ENCODE measurements at regions not wholly inside any gene's neighbourhood (a gene's known extent, or its start where the extent isn't known, plus 50 kb on each side); places are given as distances from the start of the nearest gene placed in this dataset.

GRCh38 chr16:85534536-85535351 is 78.4 kb upstream of the GSE1 start:
- BruUV-seq (replicated peaks): TSS peak; percentile 75
- in situ Hi-C loops (cut with HindIII; ENCODE audit: extremely low pct_ligation_motif_present, low pct_unique_long_range_greater_than_20kb): no loop called here
- H3K79me2 ChIP-seq (ENCODE audit: insufficient read depth, low read length): peaks cover 16% of the 10 kb centered on the region
- ATAC-seq (peak; percentile 29), DNase-seq (ENCODE audit: low spot score) (no peak), FAIRE-seq (peak; percentile 32)
- H3K9ac ChIP-seq (ENCODE audit: insufficient read depth, low read depth, low read length): peak overlapping the region; percentile 71
- intact Hi-C loops (cut with micrococcal nuclease; ENCODE audit: unreplicated experiment): loop anchor here (1.0 to 2.0 kb wide), 3 partner anchors 8 to 18 kb away; no protein-coding TSS in a partner anchor
- no peaks in the 10 kb centered on the region for H3K36me3 ChIP-seq (replicated peaks in 1 of 2; ENCODE audit: control insufficient read depth in 1 of 2, insufficient read depth in 2 of 2, low read length in 2 of 2)
- peaks cover 99% of the 10 kb centered on the region for H3K4me1 ChIP-seq (ENCODE audit: insufficient read depth, low read length)
- H3K27ac ChIP-seq (ENCODE audit: extremely low read length, insufficient read depth, low read length): peak overlapping the region; percentile 90
- 68% methylated on average over 33 of the region's 34 CpGs for WGBS (ENCODE audit: low lambda C conversion rate)
- H3K4me2 ChIP-seq (ENCODE audit: low read depth, low read length): peak overlapping the region; percentile 83
- H2AFZ ChIP-seq (ENCODE audit: low read length): no peak overlapping the region
- POLR2A ChIA-PET: interaction anchor here (0.7 to 8.4 kb wide), 18 partner anchors 11 to 371 kb away, joined by 3 to 227 read pairs (median 6); partner anchors contain the start of gene GSE1
- H3K9me3 ChIP-seq (ENCODE audit: low read length): no peaks in the 10 kb centered on the region
- CTCF ChIA-PET (ENCODE audit: low intra/inter-chr PET ratio, low total read pairs): no interaction called here
- no peaks in the 10 kb centered on the region for H4K20me1 ChIP-seq (ENCODE audit: insufficient read depth, low read length)
- no peaks in the 10 kb centered on the region for H3K27me3 ChIP-seq (ENCODE audit: control insufficient read depth in 1 of 2, insufficient read depth in 2 of 2, low read length in 2 of 2)
- peak overlapping the region; percentile 24 to 74 (median 32); a peak in 5 of 6 replicates for H3K4me3 ChIP-seq (replicated peaks in 1 of 3; ENCODE audit: insufficient read depth in 1 of 3, low read depth in 2 of 3, low read length in 3 of 3)
- TF ChIP-seq ZC3H4 (CRISPR knock-in tag; IDR thresholded peaks at IDR 0.05; ENCODE audit: borderline replicate concordance) (peak; percentile 21; the same call in 1 of the 2 replicates), ZNF10 (CRISPR knock-in tag; IDR thresholded peaks at IDR 0.05; ENCODE audit: borderline replicate concordance, low read depth) (no peak), MXD1 (CRISPR knock-in tag; IDR thresholded peaks at IDR 0.05) (peak; percentile 35; the same call in 1 of the 2 replicates), ZNF704 (CRISPR knock-in tag; IDR thresholded peaks at IDR 0.05; ENCODE audit: borderline replicate concordance) (no peak), ZNF839 (CRISPR knock-in tag; IDR thresholded peaks at IDR 0.05; ENCODE audit: borderline replicate concordance) (0 out of 2 replicates have a peak, but pooled peaks have one; percentile 52), CREBL2 (CRISPR knock-in tag; IDR thresholded peaks at IDR 0.05; ENCODE audit: borderline replicate concordance) (0 out of 2 replicates have a peak, but pooled peaks have one; percentile 58), PHF8 (CRISPR knock-in tag; IDR thresholded peaks at IDR 0.05) (no peak), SIX4 (CRISPR knock-in tag; IDR thresholded peaks at IDR 0.05) (no peak), AGO1 (IDR thresholded peaks at IDR 0.05; ENCODE audit: low read depth, low read length, poor library complexity, severe bottlenecking) (no peak), IKZF1 (IDR thresholded peaks at IDR 0.05) (no peak), ELF1 (CRISPR knock-in tag; IDR thresholded peaks at IDR 0.05) (no peak), GPN1 (CRISPR knock-in tag; IDR thresholded peaks at IDR 0.05; ENCODE audit: borderline replicate concordance) (no peak), TCF7 (IDR thresholded peaks at IDR 0.05; ENCODE audit: low read depth) (no peak), ZNF224 (CRISPR knock-in tag; IDR thresholded peaks at IDR 0.05) (peak; percentile 89; the same call in 1 of the 2 replicates), ZNF598 (CRISPR knock-in tag; IDR thresholded peaks at IDR 0.05; ENCODE audit: borderline replicate concordance) (0 out of 2 replicates have a peak, but pooled peaks have one; percentile 14), NFE2 (CRISPR knock-in tag; IDR thresholded peaks at IDR 0.05) (no peak), HOXD1 (CRISPR knock-in tag; IDR thresholded peaks at IDR 0.05) (0 out of 2 replicates have a peak, but pooled peaks have one; percentile 3), ZNF589 (CRISPR knock-in tag; conservative IDR thresholded peaks at IDR 0.05) (no peak), FOXO4 (CRISPR knock-in tag; conservative IDR thresholded peaks at IDR 0.05) (no peak; the same call in 1 of the 2 replicates), KDM5B (CRISPR knock-in tag; IDR thresholded peaks at IDR 0.05; ENCODE audit: borderline replicate concordance) (peak; percentile 74; the same call in 1 of the 2 replicates)
